ENCODE measurements at regions not wholly inside any gene's neighbourhood (a gene's known extent, or its start where the extent isn't known, plus 50 kb on each side); places are given as distances from the start of the nearest gene placed in this dataset.
A peak's percentile ranks its signal among the peaks of the same experiment; 100 is the strongest.
"Not testable (repeated sequence)": the region's sequence is repeated elsewhere in the genome, so short reads cannot be mapped to it uniquely, and the experiment has no call there.

DNA sequence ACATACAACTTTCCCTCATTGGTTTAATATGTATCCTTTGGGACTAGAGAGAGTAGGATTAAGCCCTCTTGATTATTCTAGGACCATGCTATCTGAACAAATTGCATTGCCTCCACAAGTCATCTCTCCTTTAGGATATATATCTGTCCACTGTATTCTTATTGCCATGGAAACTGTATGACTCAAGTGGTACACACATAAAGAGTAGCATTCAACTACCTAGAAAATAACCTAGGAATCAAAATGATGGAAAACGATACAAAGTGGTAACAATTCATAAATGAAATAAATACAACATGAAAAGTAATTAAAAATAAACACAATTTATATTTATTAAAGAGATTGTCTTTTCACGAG lies 212.1 kb upstream of the P2RY1 start:
- DNase-seq: no peak

DNA sequence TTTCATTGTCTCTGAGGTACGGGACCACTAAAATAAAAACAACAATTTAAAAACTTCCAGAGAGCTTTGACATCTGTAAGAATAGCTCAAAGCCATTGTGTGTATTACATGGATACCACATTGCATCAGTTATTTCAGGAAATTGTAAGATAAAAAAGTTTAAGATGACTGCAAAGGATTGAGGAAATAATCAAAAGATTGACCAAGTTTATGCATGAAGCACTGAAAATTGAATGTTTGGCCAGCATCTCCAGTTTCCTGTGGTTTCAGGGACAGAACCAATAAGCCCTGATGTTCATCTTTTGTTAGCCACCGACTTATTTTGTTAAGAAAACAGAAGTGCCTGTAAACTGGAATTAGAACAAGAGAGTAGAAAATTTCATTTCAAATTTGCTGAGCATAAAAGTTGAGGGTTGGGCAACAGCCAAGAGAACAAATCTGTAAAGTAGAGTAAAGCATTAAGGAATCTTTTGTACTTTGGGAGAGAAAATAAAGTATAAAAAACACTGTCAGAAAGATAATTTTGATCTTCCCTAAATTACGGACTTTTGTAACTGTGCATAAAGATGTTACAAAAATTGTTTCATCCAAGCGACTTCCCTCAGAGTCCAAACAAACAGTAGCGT lies 211.5 kb upstream of the P2RY1 start:
- no peak for DNase-seq

DNA sequence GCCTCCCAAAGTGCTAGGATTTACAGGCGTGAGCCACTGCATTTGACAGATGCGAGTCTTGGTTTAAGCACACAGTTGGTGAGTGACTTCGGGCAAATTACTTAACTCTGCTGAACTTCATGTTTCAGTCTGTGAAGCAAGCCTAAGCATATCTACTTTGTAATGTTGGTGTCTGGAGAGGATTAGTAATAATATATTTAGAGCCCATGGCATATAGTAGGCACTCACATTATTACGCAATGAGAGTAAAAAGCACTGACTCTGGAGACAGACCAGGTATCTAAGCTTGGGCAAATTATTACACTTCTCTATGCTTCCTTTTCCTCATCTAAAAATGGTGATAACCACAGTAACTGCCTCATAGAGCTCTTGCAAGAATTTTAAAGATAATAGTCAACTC lies 208.7 kb upstream of the P2RY1 start:
- DNase-seq: no peak

DNA sequence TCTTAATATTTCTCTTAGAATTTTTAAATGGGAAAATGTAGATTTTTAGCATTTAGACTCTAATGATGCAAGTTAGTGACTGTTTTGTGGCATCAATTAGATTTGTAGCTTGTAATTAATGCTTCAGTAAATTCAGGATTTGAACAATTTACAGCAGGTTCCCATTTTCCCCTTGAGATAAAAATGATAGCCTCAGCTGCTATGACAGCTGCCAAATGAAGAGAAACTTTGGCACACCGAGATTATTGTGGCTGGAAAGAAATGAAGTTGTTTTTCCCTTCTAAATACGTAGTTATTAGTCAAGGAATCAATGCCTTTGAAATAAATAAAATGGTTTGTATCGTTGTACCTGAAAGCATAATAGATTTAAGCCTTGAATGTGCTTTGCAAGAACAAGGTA lies 206.4 kb upstream of the P2RY1 start:
- DNase-seq: no peak

DNA sequence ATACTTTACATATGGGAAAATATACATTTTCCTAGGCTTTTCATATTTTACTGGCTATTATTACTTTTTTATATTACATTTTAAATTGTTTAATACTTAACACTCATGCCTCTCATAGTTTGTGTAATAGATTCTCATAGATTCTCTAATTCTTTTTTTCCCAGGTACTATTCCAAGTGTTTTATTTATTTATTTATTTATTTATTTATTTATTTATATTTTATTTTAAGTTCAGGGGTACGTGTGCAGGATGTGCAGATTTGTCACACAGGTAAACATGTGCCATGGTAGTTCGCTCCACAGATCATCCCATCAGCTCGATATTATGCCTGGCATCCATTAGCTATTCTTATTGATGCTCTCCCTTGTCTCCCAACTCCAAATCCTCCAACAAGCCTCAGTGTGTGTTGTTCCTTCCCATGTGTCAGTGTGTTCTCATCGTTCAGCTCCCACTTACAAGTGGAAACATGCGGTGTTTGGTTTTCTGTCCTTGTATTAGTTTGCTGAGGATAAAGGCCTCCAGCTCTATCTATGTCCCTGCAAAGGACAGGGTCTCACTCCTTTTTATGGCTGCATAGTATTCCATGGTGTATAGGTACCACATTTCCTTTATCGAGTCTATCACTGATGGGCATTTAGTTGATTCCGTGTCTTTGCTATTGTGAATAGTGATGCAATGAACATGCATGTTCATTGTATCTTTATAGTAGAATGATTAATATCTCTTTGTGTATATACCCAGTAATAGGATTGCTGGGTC lies 205.4 kb upstream of the P2RY1 start:
- no peak for DNase-seq

DNA sequence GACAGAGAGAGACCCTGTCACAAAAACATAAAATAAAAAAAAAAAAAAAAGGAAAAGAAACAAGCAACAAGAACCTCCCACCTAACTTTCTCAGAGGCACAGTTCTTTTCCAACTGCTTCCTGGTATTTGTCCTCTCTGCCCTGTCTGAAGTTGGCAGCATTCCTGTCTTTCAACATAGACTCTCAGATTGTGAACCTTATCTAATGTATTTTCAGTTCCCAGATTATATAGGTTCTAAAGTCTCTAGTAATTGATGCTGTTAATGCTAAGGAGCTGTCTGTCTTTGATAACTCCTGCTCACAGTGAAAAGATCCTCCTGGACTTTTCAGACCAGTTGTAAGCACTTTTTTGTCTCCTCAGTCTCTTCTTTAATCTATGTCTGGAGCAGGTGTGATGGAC lies 199.5 kb upstream of the P2RY1 start:
- DNase-seq: no peak

DNA sequence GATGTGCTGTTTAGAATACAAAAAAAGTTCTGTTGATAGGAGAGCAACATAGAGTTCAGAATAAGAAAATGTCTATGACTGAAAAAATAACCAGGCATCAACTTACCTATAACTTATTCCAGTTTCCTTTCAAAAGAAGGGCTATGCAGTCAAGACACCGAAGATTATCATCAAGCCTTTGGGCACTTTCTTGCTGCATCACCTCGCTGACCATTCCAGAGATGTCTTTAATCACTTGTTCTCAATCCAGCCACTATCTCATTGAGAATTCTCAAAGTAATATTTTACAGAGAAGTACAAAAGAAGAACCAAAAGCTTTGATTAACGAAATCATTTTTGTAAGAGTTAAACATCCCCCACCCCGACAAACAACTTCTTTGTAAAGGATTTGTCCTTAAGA lies 198.3 kb upstream of the P2RY1 start:
- no peak for DNase-seq

DNA sequence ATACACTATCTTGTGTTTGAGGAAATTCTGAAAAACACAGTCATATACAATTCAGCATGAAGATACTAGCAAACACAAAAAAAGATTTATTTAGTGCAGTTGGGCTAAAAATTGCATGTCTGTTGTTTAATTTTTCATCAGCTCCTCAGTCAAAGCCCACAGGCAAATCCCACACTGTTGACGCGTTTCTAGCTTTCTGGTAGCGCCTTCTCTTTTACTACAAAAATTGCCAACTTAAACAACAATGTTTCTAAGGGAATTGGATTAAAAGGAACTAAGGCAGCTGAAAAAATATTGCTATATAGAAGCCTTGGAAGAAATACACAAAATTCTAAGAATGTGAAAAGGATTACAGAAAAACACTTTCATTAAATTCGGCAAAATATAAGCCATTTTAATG lies 196.7 kb upstream of the P2RY1 start:
- no peak for DNase-seq

DNA sequence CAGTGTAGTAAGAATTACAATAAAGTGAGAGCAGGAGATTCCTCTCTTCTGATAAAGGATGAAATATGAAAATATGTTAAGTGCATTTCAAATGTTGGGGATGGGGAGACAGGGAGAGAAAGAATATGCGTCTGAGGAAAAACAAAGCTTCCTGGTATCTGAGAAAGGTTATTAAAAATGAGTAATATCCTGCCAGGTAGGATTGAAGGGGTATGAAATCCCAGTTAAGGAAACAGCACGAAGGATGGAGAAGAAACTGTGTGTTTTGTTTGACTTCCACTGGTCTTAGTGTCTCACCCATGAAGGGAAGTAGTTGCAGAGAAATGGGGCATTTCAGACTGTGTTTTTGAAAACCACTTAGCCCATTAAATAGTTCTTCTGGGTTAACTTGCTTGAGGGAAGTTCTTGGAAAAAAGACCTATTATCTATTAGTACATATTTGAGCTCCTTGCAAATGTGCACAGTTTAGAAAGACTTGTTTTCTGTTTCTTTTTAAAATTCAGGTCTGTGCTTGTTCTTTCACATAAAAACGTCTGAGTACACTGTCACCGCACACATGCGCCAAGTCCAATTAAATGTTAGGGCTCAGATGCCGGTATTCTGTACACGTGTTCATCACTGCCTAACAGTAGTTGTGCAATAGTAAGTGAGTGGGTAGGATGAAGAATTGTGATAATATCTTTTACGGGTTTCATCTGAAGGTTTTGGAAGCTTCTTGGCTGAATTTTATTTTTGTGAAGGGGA lies 196.1 kb upstream of the P2RY1 start:
- DNase-seq: peak; percentile 68

DNA sequence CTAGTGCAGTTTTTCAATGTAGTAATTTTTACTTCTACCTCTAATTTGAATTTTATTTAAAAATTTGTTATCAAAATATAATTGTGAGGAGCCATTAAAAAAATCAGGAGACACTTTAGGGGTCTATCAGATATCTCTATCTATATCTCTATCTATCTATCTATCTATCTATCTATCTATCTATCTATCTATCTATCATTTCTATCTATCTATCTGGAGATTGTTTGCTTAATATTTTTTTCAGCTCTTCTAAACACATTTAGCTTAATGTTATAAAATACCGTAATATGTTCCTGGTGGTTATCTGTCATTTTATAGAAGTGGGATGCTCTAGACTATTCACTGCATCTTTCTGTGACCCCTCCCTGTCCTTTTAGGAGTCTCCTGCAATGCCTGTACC lies 193.7 kb upstream of the P2RY1 start:
- no peak for DNase-seq

DNA sequence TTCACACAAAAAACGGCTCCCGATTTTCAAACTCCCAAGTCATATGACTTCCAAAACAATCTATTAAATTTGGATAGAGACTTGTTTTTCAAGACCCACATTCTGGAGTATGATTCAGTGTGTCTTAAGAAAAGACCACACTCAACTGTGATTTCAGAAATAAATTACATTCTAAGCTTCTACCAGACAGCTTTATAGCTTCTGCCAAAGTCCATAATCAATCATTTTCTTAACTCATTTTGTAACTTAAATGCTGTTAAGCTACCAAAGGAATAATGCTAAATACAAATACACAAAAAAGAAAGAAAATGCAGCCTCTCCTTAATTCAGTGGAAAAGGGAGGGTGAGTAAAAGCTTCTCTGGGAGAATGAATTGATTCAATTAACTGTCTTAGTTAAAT lies 192.3 kb upstream of the P2RY1 start:
- DNase-seq: no peak

DNA sequence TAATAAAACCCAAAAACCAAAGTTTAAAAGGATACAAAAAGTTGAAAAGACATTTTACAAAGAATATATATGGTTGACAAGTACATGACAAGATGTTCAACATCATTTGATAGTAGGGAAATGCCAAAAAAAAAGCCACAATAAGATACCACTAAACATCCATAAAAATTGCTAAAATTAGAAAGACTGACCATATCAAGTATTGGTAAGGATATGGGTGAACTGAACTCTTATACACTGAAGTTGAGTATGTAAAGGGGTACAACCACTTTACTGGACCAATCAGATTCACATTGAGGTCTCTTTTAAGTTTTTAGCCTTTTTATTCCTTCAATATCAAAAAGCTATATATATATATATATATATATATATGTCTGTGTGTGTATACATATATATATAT lies 190.5 kb upstream of the P2RY1 start:
- DNase-seq: no peak

DNA sequence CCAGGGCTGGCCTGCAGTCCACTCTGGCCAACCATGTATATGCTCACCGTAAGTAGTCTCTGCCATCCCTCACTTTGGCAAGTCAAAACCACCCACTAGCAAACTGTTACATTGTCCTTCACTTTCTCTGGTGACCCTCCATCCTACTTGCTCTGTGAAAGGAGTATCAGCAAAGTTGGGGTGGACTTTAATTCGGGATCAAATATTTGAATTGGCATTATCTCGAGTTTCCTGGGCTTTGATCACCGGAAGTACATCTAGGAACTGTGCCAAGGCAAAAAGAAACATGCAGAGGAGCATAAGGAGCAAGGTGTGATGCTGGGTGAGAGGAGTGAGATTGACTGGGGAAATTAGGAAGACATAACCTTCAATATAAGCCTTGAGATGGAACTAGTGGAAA lies 188.9 kb upstream of the P2RY1 start:
- DNase-seq: no peak

DNA sequence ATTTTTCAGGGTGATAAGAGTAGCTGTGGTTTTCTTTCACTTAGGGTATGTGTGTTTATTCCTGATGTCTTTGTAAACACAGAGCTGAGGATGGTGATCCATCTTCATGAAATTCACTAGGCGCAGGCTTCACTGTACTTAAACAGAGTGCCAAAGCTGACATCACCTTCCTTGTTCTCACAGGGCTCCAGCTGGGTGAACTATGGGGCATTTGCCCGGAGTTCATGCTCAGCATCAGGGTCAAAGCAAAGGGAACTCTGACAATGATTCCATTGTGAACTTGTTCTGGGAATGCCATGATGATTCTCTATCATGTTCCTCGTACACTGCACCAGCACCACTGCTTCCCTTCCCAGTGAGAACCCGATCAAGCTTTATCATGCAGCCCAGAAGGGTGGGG lies 184.8 kb upstream of the P2RY1 start:
- peak; percentile 72 for DNase-seq

DNA sequence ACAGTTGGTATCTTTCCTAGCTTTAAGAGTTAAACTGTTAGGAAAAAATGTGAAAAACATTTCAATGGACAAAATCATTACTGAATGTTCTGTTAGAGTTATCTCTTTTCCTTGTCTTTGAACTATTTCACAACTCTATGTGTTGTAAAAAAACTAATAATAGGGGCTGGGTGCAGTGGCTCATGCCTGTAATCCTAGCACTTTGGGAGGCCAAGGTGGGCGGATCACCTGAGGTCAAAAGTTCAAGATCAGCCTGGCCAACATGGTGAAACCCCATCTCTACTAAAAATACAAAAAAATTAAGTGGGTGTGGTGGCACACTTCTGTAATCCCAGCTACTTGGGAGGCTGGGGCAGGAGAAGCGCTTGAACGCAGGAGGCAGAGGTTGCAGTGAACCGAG lies 184.0 kb upstream of the P2RY1 start:
- DNase-seq: not testable (repeated sequence)

DNA sequence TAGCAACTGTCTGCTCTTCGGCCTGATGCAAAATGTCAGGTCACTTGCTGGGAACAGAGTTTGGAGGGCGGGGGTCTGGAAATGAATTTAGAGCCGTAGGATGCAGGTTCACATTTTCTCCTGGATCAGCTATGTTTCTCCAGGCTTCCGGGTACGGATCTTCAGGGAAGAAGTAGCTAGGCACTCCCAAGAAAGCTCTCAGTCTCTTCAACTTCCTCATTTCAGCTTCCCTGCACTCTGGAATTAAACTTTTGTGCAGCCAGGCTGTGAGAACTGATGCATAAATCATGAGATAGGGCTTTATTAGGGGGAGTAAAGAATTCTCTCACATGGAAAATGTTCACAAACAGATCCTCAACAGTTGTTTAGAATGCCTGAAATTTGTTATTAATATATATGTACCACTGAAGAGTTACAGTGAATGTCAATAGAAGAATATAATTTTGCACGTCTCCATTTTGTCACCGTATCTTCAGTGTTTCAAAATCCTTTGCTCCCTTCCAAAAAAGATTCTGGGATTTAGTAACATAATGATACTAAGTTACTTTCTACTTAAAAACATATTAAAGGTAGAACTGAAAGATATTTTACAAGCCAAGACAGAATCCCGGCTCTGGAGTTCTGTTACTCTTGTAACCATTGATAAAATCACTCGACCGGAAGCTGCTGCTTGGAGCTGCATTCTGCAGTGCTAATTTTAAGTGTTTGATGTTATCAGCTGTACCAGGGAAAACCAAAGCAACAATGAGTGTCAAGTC lies 178.5 kb upstream of the P2RY1 start:
- peak; percentile 82 for DNase-seq

DNA sequence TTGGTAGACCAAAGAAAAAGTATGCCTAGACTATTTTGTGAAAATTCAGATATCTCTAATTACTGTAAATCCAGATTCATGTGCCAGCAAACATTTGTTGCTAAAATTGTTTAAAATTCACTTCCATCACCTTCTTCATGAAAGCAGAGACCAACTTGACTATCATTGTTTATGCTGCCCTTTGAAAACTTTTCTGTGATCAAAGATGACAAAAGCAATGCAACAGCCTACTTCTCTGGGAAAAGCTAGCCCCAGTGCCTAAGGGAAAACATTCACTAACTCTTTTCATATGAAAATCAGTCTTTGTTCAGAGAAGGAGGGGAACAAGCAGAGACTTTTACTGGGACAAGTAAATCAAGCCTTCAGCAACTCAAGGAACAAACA lies 178.0 kb upstream of the P2RY1 start:
- DNase-seq: peak; percentile 61

DNA sequence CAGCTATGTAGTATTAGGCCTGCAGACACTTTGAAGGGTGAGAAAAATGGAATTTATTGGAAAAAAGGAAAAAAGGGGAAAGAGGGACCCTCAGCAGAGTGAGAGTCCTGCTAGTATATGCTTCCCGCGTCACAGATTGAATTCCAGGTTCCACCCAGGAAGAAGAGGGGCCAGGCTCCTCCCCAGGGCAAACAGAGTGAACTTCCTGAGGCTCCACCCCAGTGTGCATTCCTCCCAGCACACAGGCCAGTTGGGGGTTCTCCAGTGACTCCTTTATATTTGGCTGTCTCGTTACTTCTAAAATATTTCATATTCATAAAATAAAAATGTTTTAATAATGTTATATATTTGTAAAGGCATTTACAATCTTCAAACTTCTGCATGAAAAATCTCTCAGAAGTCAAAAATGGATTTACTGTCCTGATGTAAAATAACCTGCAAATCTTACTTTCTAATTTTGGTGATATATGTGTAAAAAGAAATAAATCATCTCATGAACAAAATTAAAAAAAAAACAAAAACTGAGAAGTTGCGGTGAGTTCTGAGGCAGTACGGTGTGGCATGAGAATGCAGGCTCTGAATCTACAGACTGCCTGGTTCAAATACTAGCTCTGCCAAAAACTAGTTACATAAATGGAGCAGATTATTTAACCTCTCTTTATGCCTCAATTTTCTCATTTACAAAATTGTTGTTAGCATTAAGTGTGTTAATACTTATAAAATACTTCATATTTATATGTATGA lies 175.8 kb upstream of the P2RY1 start:
- DNase-seq: no peak

DNA sequence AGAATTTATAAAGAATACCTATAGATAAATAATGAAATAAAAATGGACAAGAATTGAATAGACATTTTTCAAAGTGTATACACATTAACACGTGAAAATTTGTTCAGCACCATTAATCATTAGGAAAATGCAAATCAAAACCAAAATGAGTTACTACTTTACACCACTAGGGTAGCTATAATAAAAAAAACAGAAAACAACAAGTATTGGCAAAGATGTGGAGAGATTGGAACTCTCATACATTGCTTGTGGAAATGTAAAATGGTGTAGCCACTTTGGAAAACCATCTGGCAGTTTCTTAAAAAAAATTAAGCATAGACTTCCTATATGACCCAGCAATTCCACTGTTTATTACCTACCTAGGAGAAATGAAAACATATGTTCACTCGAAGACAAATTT lies 172.8 kb upstream of the P2RY1 start:
- DNase-seq: no peak

DNA sequence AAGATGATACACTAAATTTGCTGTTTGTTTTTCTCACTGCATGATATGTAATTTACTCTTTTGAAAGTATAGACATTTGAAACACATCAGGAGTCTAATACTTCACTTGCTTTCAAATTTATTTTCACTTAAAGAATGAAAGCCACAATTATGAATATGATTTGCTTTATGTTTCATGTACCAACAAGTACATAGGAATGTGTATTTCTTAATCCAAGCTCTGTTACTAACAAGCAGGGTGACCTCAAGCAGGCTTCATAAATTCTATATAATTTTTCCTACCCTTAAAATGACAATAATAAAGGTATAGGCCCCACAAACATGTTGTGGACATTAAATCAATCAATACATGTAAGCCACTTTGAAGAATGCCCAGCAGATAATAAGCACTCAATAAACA lies 170.2 kb upstream of the P2RY1 start:
- no peak for DNase-seq

DNA sequence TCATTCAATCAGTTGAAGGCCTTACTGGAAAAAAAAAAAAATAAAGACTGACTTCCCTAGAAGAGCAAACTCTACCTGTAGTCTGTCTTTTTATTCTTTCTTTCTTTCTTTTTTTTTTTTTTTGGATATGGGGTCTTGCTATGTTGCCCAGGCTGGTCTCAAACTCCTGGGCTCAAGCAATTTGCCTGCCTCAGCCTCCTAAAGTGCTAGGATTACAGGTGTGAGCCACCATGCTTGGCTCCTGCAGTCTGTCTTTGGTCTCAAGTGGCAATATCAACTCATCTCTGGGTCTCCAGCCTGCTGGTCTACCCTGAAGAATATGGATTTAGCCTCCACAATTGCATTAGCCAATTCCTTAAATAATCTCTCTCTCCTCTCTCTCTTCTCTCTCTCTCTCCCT lies 167.7 kb upstream of the P2RY1 start:
- DNase-seq: no peak

DNA sequence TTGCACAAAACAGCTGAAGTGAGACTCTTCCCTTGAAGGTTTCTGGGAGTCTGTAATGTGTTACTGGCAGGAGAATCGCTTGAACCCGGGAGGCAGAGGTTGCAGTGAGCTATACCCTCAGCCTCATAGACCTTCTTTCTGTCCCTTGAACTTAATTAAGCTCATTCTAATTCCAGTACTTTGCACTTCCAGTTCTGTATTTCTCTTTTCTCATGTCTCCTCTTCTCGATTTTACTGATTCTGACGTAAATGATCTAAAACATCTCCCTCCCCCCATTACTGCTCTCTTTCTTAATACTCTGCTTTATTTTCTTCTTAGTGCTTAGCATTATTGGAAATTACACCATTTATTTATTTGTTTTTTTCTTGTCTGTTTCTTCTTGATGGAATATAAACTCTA lies 165.4 kb upstream of the P2RY1 start:
- DNase-seq: no peak

Data from eye (tissue), 1 donor.